Non-pigmented ciliary epithelial cell (primary cell): ENCODE measurements at regions not wholly inside any gene's neighbourhood (a gene's known extent, or its start where the extent isn't known, plus 50 kb on each side); places are given as distances from the start of the nearest gene placed in this dataset.
"Not testable (repeated sequence)": the region's sequence is repeated elsewhere in the genome, so short reads cannot be mapped to it uniquely, and the experiment has no call there.

Source experiments
- DNase-seq: peaks from one replicate; pipeline ENCODE4 v3.0.0-alpha.2; 2010; ENCODE audit warnings: low read depth

DNA sequence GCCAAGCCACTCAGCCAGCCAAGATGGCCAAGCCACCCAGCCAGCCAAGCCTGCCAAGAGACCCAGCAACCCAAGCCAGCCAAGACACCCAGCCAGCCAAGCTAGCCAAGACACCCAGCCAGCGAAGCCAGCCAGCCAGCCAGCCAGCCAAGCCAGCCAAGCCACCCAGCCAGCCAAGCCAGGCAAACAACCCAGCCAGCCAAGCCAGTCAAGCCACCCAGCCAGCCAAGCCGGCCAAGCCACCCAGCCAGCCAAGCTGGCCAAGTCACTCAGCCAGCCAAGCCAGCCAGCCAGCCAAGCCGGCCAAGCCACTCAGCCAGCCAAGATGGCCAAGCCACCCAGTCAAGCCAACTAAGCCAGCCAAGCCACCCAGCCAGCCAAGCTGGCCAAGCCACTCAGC lies 337.5 kb upstream of the PLGLB2 start:
- DNase-seq, result not testable (repeated sequence)

DNA sequence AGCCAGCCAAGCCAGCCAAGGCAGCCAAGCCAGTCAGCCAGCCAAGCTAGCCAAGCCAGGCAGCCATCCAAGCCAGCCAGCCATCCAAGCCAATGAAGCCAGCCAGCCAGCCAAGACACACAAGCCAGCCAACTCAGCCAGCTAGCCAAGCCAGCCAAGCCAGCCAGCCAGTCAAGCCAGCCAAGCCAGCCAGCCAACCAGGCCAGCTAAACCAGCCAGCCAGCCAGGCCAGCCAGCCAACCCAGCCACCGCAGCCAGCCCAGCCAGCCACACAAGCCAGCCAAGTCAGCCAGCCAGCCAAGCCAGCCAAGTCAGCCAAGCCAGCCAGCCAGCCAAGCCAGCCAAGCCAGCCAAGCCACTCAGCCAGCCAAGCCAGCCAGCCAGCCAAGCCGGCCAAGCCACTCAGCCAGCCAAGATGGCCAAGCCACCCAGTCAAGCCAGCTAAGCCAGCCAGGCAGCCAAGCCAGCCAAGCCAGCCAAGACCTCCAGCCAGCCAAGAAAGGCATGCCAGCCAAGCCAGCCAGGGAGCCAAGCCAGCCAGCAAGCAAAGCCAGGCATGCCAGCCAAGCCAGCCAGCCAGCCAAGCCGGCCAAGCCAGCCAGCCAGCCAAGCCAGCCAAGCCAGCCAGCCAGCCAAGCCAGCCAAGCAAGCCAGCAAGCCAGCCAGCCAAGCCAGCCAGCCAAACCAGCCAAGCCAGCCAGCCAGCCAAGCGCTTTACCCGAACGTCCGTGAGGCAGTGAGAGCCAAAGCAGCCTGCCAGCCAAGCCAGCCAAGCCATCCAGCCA lies 335.7 kb upstream of the PLGLB2 start:
- DNase-seq, result not testable (repeated sequence)

DNA sequence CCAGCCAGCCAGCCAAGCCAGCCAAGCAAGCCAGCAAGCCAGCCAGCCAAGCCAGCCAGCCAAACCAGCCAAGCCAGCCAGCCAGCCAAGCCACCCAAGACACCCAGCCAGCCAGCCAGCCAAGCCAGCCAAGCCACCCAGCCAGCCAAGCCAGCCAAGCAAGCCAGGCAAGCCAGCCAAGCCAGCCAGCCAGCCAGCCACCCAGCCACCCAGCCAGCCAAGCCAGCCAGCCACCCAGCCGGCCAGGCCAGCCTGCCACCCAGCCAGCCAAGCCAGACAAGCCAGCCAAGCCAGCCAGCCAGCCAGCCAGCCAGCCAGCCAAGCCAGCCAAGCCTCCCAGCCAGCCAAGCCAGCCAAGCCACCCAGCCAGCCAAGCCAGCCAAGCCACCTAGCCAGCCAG lies 333.6 kb upstream of the PLGLB2 start:
- not testable (repeated sequence) for DNase-seq

DNA sequence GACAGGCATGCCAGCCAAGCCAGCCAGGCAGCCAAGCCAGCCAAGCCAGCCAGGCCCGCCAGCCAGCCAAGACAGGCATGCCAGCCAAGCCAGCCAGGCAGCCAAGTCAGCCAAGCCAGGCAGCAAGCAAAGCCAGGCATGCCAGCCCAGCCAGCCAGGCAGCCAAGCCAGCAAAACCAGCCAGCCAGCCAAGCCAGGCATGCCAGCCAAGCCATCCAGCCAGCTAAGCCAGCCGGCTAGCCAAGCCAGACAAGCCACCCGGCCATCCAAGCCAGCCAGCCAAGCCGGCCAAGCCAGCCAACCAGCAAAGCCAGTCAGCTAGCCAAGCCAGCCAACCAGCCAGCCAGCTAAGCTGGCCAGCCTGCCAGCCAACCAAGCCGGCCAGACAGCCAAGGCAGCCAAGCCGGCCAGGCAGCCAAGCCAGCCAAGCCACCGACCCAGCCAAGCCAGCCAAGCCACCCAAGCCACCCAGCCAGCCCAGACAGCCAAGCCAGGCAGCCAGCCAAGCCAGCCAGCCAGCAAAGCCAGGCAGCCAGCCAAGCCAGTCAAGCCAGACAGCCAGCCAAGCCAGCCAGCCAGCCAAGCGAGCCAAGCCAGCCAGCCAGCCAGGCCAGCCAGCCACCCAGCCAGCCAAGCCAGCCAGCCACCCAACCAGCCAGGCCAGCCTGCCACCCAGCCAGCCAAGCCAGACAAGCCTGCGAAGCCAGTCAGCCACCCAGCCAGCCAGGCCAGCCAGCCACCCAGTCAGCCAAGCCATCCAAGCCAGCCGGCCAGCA lies 332.9 kb upstream of the PLGLB2 start:
- DNase-seq, result not testable (repeated sequence)

DNA sequence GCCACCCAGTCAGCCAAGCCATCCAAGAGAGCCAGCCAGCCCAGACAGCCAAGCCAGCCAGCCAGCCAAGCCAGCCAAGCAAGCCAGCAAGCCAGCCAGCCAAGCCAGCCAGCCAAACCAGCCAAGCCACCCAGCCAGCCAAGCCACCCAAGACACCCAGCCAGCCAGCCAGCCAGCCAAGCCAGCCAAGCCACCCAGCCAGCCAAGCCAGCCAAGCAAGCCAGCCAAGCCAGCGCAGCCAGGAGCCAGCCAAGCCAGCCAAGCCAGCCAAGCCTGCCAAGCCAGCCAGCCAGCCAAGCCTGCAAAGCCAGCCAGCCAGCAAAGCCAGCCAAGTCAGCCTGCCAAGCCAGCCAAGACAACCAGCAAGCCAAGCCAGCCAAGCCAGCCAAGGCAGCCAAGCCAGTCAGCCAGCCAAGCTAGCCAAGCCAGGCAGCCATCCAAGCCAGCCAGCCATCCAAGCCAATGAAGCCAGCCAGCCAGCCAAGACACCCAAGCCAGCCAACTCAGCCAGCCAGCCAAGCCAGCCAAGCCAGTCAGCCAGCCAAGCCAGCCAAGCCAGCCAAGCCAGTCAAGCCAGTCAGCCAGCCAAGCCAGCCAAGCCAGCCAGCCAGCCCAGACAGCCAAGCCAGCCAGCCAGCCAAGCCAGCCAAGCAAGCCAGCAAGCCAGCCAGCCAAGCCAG lies 332.2 kb upstream of the PLGLB2 start:
- not testable (repeated sequence) for DNase-seq

DNA sequence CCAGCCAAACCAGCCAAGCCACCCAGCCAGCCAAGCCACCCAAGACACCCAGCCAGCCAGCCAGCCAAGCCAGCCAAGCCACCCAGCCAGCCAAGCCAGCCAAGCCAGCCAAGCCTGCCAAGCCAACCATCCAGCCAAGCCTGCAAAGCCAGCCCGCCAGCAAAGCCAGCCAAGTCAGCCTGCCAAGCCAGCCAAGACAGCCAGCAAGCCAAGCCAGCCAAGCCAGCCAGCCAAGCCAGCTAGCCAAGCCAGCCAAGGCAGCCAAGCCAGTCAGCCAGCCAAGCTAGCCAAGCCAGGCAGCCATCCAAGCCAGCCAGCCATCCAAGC lies 331.7 kb upstream of the PLGLB2 start:
- DNase-seq, result not testable (repeated sequence)

DNA sequence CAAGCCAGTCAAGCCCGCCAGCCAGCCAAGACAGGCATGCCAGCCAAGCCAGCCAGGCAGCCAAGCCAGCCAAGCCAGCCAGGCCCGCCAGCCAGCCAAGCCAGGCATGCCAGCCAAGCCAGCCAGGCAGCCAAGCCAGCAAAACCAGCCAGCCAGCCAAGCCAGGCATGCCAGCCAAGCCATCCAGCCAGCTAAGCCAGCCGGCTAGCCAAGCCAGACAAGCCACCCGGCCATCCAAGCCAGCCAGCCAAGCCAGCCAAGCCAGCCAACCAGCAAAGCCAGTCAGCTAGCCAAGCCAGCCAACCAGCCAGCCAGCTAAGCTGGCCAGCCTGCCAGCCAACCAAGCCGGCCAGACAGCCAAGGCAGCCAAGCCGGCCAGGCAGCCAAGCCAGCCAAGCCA lies 330.7 kb upstream of the PLGLB2 start:
- DNase-seq, result not testable (repeated sequence)

DNA sequence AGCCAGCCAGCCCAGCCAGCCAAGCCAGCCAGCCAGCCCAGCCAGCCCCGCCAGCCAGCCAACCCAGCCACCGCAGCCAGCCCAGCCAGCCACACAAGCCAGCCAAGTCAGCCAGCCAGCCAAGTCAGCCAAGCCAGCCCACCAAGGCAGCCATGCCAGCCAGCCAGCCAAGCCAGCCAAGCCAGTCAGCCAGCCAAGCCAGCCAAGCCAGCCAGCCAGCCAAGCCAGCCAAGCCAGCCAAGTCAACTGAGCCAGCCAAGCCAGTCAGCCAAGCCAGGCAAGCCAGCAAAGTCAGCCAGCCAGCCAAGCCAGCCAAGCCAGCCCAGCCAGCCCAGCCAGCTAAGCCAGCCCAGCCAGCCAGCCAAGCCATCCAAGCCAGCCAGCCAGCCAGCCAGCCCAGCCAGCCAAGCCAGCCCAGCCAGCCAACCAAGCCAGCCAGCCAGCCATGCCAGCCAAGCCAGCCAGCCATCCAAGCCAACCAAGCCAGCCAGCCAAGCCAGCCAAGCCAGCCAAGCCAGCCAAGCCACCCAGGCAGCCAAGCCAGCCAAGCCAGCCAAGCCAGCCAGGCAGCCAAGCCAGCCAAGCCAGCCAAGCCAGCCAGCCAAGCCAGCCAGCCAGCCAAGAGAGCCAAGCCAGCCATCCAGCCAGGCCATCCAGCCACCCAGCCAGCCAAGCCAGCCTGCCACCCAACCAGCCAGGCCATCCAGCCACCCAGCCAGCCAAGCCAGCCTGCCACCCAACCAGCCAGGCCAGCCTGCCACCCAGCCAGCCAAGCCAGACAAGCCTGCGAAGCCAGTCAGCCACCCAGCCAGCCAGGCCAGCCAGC lies 329.9 kb upstream of the PLGLB2 start:
- not testable (repeated sequence) for DNase-seq

GRCh38 chr2:87418823-87419822 lies 328.8 kb upstream of the PLGLB2 start:
- not testable (repeated sequence) for DNase-seq

GRCh38 chr2:87419980-87420379 lies 327.9 kb upstream of the PLGLB2 start:
- DNase-seq, result not testable (repeated sequence)

DNA sequence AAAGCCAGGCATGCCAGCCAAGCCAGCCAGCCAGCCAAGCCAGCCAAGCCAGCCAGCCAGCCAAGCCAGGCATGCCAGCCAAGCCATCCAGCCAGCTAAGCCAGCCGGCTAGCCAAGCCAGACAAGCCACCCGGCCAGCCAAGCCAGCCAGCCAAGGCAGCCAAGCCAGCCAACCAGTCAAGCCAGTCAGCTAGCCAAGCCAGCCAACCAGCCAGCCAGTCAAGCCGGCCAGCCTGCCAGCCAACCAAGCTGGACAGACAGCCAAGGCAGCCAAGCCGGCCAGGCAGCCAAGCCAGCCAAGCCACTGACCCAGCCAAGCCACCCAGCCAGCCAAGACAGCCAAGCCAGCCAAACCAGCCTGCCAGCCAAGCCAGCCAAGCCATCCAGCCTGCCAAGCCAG lies 326.9 kb upstream of the PLGLB2 start:
- DNase-seq, result not testable (repeated sequence)

DNA sequence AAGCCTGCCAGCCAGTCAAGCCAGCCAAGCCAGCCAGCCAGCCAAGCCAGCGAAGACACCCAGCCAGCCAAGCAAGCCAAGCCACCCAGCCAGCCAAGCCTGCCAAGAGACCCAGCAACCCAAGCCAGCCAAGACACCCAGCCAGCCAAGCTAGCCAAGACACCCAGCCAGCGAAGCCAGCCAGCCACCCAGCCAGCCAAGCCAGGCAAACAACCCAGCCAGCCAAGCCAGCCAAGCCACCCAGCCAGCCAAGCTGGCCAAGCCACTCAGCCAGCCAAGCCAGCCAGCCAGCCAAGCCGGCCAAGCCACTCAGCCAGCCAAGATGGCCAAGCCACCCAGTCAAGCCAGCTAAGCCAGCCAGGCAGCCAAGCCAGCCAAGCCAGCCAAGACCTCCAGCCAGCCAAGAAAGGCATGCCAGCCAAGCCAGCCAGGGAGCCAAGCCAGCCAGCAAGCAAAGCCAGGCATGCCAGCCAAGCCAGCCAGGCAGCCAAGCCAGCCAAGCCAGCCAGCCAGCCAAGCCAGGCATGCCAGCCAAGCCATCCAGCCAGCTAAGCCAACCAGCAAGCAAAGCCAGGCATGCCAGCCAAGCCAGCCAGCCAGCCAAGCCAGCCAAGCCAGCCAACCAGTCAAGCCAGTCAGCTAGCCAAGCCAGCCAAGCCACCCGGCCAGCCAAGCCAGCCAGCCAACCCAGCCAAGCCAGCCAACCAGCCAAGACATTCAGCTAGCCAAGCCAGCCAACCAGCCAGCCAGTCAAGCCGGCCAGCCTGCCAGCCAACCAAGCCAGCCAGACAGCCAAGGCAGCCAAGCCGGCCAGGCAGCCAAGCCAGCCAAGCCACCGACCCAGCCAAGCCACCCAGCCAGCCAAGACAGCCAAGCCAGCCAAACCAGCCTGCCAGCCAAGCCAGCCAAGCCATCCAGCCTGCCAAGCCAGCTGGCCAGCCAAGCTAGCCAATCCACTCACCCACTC lies 323.8 kb upstream of the PLGLB2 start:
- DNase-seq, result not testable (repeated sequence)

DNA sequence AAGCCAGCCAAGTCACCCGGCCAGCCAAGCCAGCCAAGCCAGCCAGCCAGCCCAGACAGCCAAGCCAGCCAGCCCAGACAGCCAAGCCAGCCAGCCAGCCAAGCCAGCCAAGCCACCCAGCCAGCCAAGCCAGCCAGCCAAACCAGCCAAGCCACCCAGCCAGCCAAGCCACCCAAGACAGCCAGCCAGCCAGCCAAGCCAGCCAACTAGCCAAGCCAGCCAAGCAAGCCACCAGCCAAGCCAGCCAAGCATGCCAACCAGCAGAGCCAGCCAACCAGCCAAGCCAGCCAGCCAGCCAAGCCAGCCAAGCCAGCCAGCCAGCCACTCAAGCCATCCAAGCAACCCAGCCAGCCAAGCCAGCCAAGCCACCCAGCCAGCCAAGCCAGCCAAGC lies 323.1 kb upstream of the PLGLB2 start:
- not testable (repeated sequence) for DNase-seq

GRCh38 chr2:87425191-87425590 lies 322.7 kb upstream of the PLGLB2 start:
- not testable (repeated sequence) for DNase-seq

GRCh38 chr2:87425717-87426116 lies 322.2 kb upstream of the PLGLB2 start:
- not testable (repeated sequence) for DNase-seq

- DNase-seq, result not testable (repeated sequence)
Observed at GRCh38 chr2:87428452-87429130, 319.3 kb upstream of the PLGLB2 start.

- not testable (repeated sequence) for DNase-seq
Observed at GRCh38 chr2:87429206-87429930, 318.5 kb upstream of the PLGLB2 start.

GRCh38 chr2:87429931-87430275 lies 318.0 kb upstream of the PLGLB2 start:
- not testable (repeated sequence) for DNase-seq
